ENCODE measurements at regions not wholly inside any gene's neighbourhood (a gene's known extent, or its start where the extent isn't known, plus 50 kb on each side); places are given as distances from the start of the nearest gene placed in this dataset.

- no peaks in the 10 kb centered on the region for H3K4me1 ChIP-seq
- no peak for TF ChIP-seq POLR2A (IDR thresholded peaks at IDR 0.05)
- no peak for TF ChIP-seq POLR2AphosphoS5 (IDR thresholded peaks at IDR 0.05; ENCODE audit: insufficient read depth in 1 of 2, low read depth in 1 of 2)
- no peak for TF ChIP-seq CTCF (IDR thresholded peaks at IDR 0.05)
- no peaks in the 10 kb centered on the region for H3K36me3 ChIP-seq
- H3K27me3 ChIP-seq, result no peaks in the 10 kb centered on the region
- no peaks in the 10 kb centered on the region for H3K9me3 ChIP-seq
- intact Hi-C loops (cut with DNase I), result no loop called here
- DNase-seq (ENCODE audit: extremely low spot score in 2 of 2), result no peak
- H3K27ac ChIP-seq, result no peak overlapping the region
- H3K4me3 ChIP-seq, result no peak overlapping the region
Measured at GRCh38 chrX:63922221-63922620, 137.2 kb upstream of the ARHGEF9 start.

- Histone ChIP-seq H3K4me1 (no peaks in the 10 kb centered on the region), H3K27me3 (no peaks in the 10 kb centered on the region), H3K27ac (no peak overlapping the region), H3K9me3 (no peaks in the 10 kb centered on the region), H3K4me3 (no peak overlapping the region), H3K36me3 (no peaks in the 10 kb centered on the region)
- no peak for DNase-seq (ENCODE audit: extremely low spot score in 2 of 2)
- TF ChIP-seq CTCF (IDR thresholded peaks at IDR 0.05), result no peak
- TF ChIP-seq POLR2AphosphoS5 (IDR thresholded peaks at IDR 0.05; ENCODE audit: insufficient read depth in 1 of 2, low read depth in 1 of 2), result no peak
- TF ChIP-seq POLR2A (IDR thresholded peaks at IDR 0.05), result no peak
- intact Hi-C loops (cut with DNase I), result no loop called here
Measured at GRCh38 chrX:63920875-63921274, 135.9 kb upstream of the ARHGEF9 start.

GRCh38 chrX:63919081-63919480 is 134.1 kb upstream of the ARHGEF9 start:
- DNase-seq (ENCODE audit: extremely low spot score in 2 of 2), result no peak

GRCh38 chrX:63918611-63919010 is 133.6 kb upstream of the ARHGEF9 start:
- Histone ChIP-seq H3K4me1 (no peaks in the 10 kb centered on the region), H3K27me3 (no peaks in the 10 kb centered on the region), H3K4me3 (no peak overlapping the region), H3K27ac (no peak overlapping the region), H3K9me3 (no peaks in the 10 kb centered on the region), H3K36me3 (no peaks in the 10 kb centered on the region)
- no peak for DNase-seq (ENCODE audit: extremely low spot score in 2 of 2)
- no peak for TF ChIP-seq CTCF (IDR thresholded peaks at IDR 0.05)
- TF ChIP-seq POLR2AphosphoS5 (IDR thresholded peaks at IDR 0.05; ENCODE audit: insufficient read depth in 1 of 2, low read depth in 1 of 2), result no peak
- no peak for TF ChIP-seq POLR2A (IDR thresholded peaks at IDR 0.05)
- intact Hi-C loops (cut with DNase I), result no loop called here

More at GRCh38 chrX:63919081-63919480, 134.1 kb upstream of the ARHGEF9 start:
- no peaks in the 10 kb centered on the region for H3K4me1 ChIP-seq
- TF ChIP-seq POLR2AphosphoS5 (IDR thresholded peaks at IDR 0.05; ENCODE audit: insufficient read depth in 1 of 2, low read depth in 1 of 2), result no peak
- no peak for TF ChIP-seq POLR2A (IDR thresholded peaks at IDR 0.05)
- TF ChIP-seq CTCF (IDR thresholded peaks at IDR 0.05), result no peak
- intact Hi-C loops (cut with DNase I), result no loop called here
- no peak overlapping the region for H3K27ac ChIP-seq
- no peaks in the 10 kb centered on the region for H3K27me3 ChIP-seq
- H3K9me3 ChIP-seq, result no peaks in the 10 kb centered on the region
- H3K36me3 ChIP-seq, result no peaks in the 10 kb centered on the region
- H3K4me3 ChIP-seq, result no peak overlapping the region

GRCh38 chrX:63917296-63917695 is 132.3 kb upstream of the ARHGEF9 start:
- Histone ChIP-seq H3K4me1 (no peaks in the 10 kb centered on the region), H3K9me3 (no peaks in the 10 kb centered on the region), H3K36me3 (no peaks in the 10 kb centered on the region), H3K4me3 (no peak overlapping the region), H3K27me3 (no peaks in the 10 kb centered on the region), H3K27ac (no peak overlapping the region)
- intact Hi-C loops (cut with DNase I), result no loop called here
- no peak for DNase-seq (ENCODE audit: extremely low spot score in 2 of 2)
- TF ChIP-seq POLR2A (IDR thresholded peaks at IDR 0.05) (no peak), CTCF (IDR thresholded peaks at IDR 0.05) (no peak), POLR2AphosphoS5 (IDR thresholded peaks at IDR 0.05; ENCODE audit: insufficient read depth in 1 of 2, low read depth in 1 of 2) (no peak)
